ENCODE measurements at regions not wholly inside any gene's neighbourhood (a gene's known extent, or its start where the extent isn't known, plus 50 kb on each side); places are given as distances from the start of the nearest gene placed in this dataset.
"Not testable (repeated sequence)": the region's sequence is repeated elsewhere in the genome, so short reads cannot be mapped to it uniquely, and the experiment has no call there.

- H3K9me3 Mint-ChIP-seq: peaks cover 6% of the 10 kb centered on the region
- H3K4me3 Mint-ChIP-seq: no peak overlapping the region
- no peaks in the 10 kb centered on the region for H3K36me3 Mint-ChIP-seq (ENCODE audit: insufficient read depth)
- ATAC-seq (replicated peaks; ENCODE audit: extremely low read depth, poor library complexity, severe bottlenecking): no peak
- H3K27ac Mint-ChIP-seq (ENCODE audit: low read depth): no peak overlapping the region
- H3K27me3 Mint-ChIP-seq: no peaks in the 10 kb centered on the region
- no peaks in the 10 kb centered on the region for H3K4me1 Mint-ChIP-seq
- DNase-seq (ENCODE audit: low spot score in 2 of 2): no peak
These were observed 59.2 kb upstream of the IRX2 start for GRCh38 chr5:2810644-2811043.

DNA sequence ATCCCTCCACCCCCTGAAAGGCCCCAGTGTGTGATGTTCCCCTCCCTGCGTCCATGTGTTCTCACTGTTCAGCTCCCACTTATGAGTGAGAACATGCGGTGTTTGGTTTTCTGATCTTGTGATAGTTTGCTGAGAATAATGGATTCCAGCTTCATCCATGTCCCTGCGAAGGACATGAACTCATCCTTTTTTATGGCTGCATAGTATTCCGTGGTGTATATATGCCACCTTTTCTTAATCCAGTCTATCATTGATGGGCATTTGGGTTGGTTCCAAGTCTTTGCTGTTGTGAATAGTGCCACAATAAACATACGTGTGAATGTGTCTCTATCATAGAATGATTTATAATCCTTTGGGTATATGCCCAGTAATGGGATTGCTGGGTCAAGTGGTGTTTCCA lies 55.8 kb upstream of the IRX2 start:
- not testable (repeated sequence) for H3K9me3 Mint-ChIP-seq; H3K27me3 Mint-ChIP-seq; ATAC-seq (replicated peaks; ENCODE audit: extremely low read depth, poor library complexity, severe bottlenecking); H3K4me3 Mint-ChIP-seq; H3K4me1 Mint-ChIP-seq; H3K36me3 Mint-ChIP-seq (ENCODE audit: insufficient read depth); H3K27ac Mint-ChIP-seq (ENCODE audit: low read depth); DNase-seq (ENCODE audit: low spot score in 2 of 2)

DNA sequence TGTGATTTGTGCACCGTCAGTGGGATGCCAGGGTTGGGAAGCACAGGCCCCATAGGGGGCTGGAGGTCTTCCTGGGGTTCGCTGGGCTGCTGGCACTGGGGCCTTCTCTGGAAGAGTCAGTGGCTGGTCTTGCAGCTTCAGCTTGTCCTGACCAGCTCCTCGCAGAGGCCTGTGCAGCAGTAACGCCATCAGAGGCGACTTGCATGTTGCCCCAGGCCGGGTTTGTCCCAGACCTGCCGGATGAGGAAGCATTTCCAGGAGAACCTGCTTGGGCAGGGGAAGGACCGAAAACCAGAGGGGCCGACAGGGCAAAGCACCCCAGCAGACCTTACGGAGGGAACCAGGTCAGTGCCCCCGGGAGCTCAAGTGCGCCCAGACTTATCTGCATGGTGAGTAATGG lies 54.7 kb upstream of the IRX2 start:
- DNase-seq (ENCODE audit: low spot score in 2 of 2): no peak
- ATAC-seq (replicated peaks; ENCODE audit: extremely low read depth, poor library complexity, severe bottlenecking): no peak
- Mint-ChIP-seq H3K4me1 (no peaks in the 10 kb centered on the region), H3K4me3 (no peak overlapping the region), H3K36me3 (ENCODE audit: insufficient read depth) (no peaks in the 10 kb centered on the region), H3K27me3 (no peaks in the 10 kb centered on the region), H3K9me3 (peaks cover 6% of the 10 kb centered on the region), H3K27ac (ENCODE audit: low read depth) (no peak overlapping the region)

- peaks cover 6% of the 10 kb centered on the region for H3K9me3 Mint-ChIP-seq
- ATAC-seq (replicated peaks; ENCODE audit: extremely low read depth, poor library complexity, severe bottlenecking): no peak
- no peaks in the 10 kb centered on the region for H3K27me3 Mint-ChIP-seq
- H3K4me1 Mint-ChIP-seq: no peaks in the 10 kb centered on the region
- H3K27ac Mint-ChIP-seq (ENCODE audit: low read depth): no peak overlapping the region
- H3K4me3 Mint-ChIP-seq: no peak overlapping the region
- no peaks in the 10 kb centered on the region for H3K36me3 Mint-ChIP-seq (ENCODE audit: insufficient read depth)
- no peak for DNase-seq (ENCODE audit: low spot score in 2 of 2)
These were observed 53.6 kb upstream of the IRX2 start for GRCh38 chr5:2805080-2805479.

- Mint-ChIP-seq H3K9me3 (peaks cover 6% of the 10 kb centered on the region), H3K36me3 (ENCODE audit: insufficient read depth) (no peaks in the 10 kb centered on the region), H3K4me3 (no peak overlapping the region), H3K27ac (ENCODE audit: low read depth) (no peak overlapping the region), H3K4me1 (no peaks in the 10 kb centered on the region), H3K27me3 (no peaks in the 10 kb centered on the region)
- DNase-seq (ENCODE audit: low spot score in 2 of 2): no peak
- ATAC-seq (replicated peaks; ENCODE audit: extremely low read depth, poor library complexity, severe bottlenecking): no peak
These were observed 52.3 kb upstream of the IRX2 start for GRCh38 chr5:2803751-2804150.

DNA sequence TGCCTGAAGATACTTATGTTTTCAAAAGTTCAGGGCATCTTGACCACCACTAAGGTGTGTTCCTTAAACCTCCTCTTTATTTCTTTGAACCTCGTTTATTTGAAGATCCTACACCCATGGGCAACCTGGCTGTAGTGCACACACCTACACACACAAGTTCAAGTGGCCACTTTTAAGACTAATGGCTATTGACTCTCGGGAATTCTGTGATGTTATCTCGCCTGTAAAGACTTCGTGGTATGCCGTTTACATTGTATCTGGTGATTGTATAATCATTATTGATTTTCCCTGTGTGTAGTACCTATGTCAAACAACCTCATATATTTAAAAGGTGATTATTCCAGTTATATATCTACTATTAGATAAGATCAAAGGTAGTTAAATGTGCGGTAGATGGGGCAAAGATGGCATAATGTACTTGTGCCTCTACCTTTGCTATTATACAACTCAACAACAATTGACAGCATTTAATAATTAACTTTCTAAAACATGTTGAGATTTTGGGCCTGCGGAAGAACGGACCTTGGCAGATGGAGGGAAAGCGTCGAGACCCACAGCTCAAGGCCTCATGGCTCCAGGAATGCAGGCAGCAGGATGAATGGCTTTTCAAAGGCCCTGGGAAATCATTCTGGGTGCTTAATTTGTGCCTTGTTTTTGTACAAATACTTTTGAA lies 51.4 kb upstream of the IRX2 start:
- H3K9me3 Mint-ChIP-seq: peaks cover 4% of the 10 kb centered on the region
- H3K27me3 Mint-ChIP-seq: no peaks in the 10 kb centered on the region
- H3K4me3 Mint-ChIP-seq: no peak overlapping the region
- H3K4me1 Mint-ChIP-seq: no peaks in the 10 kb centered on the region
- DNase-seq (ENCODE audit: low spot score in 2 of 2): no peak
- no peak overlapping the region for H3K27ac Mint-ChIP-seq (ENCODE audit: low read depth)
- no peak for ATAC-seq (replicated peaks; ENCODE audit: extremely low read depth, poor library complexity, severe bottlenecking)
- no peaks in the 10 kb centered on the region for H3K36me3 Mint-ChIP-seq (ENCODE audit: insufficient read depth)

GRCh38 chr5:2801577-2802525 lies 50.4 kb upstream of the IRX2 start:
- Mint-ChIP-seq H3K4me1 (no peaks in the 10 kb centered on the region), H3K27ac (ENCODE audit: low read depth) (no peak overlapping the region), H3K9me3 (peaks cover 7% of the 10 kb centered on the region), H3K4me3 (no peak overlapping the region), H3K36me3 (ENCODE audit: insufficient read depth) (no peaks in the 10 kb centered on the region), H3K27me3 (no peaks in the 10 kb centered on the region)
- DNase-seq (ENCODE audit: low spot score in 2 of 2) (no peak), ATAC-seq (replicated peaks; ENCODE audit: extremely low read depth, poor library complexity, severe bottlenecking) (no peak)

Measured in central memory CD8-positive, alpha-beta T cell (primary cell).